ENCODE measurements at regions not wholly inside any gene's neighbourhood (a gene's known extent, or its start where the extent isn't known, plus 50 kb on each side); places are given as distances from the start of the nearest gene placed in this dataset.

GRCh38 chrX:33607042-33607595, 395.8 kb upstream of the DMD start:
- no peak for ATAC-seq
- H3K4me1 Mint-ChIP-seq (ENCODE audit: low read depth in 2 of 2), result no peaks in the 10 kb centered on the region
- H3K27me3 Mint-ChIP-seq, result no peaks in the 10 kb centered on the region
- peak; percentile 58 for DNase-seq (ENCODE audit: low spot score)
- no peak overlapping the region for H3K4me3 Mint-ChIP-seq
- H3K36me3 Mint-ChIP-seq, result no peaks in the 10 kb centered on the region
- no peak overlapping the region for H3K27ac Mint-ChIP-seq
- H3K9me3 Mint-ChIP-seq, result peaks cover 6% of the 10 kb centered on the region

- Mint-ChIP-seq H3K36me3 (no peaks in the 10 kb centered on the region), H3K9me3 (peaks cover 6% of the 10 kb centered on the region), H3K4me1 (ENCODE audit: low read depth in 2 of 2) (no peaks in the 10 kb centered on the region), H3K27me3 (no peaks in the 10 kb centered on the region), H3K4me3 (no peak overlapping the region), H3K27ac (no peak overlapping the region)
- DNase-seq (ENCODE audit: low spot score), result no peak
- no peak for ATAC-seq
These were observed 394.6 kb upstream of the DMD start for GRCh38 chrX:33605997-33606396.

- DNase-seq (ENCODE audit: low spot score) (no peak), ATAC-seq (no peak)
- H3K36me3 Mint-ChIP-seq, result no peaks in the 10 kb centered on the region
- H3K27me3 Mint-ChIP-seq, result no peaks in the 10 kb centered on the region
- no peak overlapping the region for H3K4me3 Mint-ChIP-seq
- no peaks in the 10 kb centered on the region for H3K4me1 Mint-ChIP-seq (ENCODE audit: low read depth in 2 of 2)
- no peaks in the 10 kb centered on the region for H3K9me3 Mint-ChIP-seq
- no peak overlapping the region for H3K27ac Mint-ChIP-seq
These were observed 381.0 kb upstream of the DMD start for GRCh38 chrX:33592396-33592795.

- Mint-ChIP-seq H3K27ac (no peak overlapping the region), H3K4me3 (no peak overlapping the region), H3K9me3 (peaks cover 5% of the 10 kb centered on the region), H3K27me3 (no peaks in the 10 kb centered on the region), H3K4me1 (ENCODE audit: low read depth in 2 of 2) (no peaks in the 10 kb centered on the region), H3K36me3 (no peaks in the 10 kb centered on the region)
- no peak for DNase-seq (ENCODE audit: low spot score)
- no peak for ATAC-seq
These were observed 378.0 kb upstream of the DMD start for GRCh38 chrX:33589316-33589715.

- H3K9me3 Mint-ChIP-seq, result peaks cover 2% of the 10 kb centered on the region
- no peak overlapping the region for H3K27ac Mint-ChIP-seq
- DNase-seq (ENCODE audit: low spot score), result no peak
These were observed 332.4 kb upstream of the DMD start for GRCh38 chrX:33543757-33544156.

More at GRCh38 chrX:33543757-33544156, 332.4 kb upstream of the DMD start:
- no peak for ATAC-seq
- Mint-ChIP-seq H3K4me3 (no peak overlapping the region), H3K36me3 (no peaks in the 10 kb centered on the region), H3K4me1 (ENCODE audit: low read depth in 2 of 2) (no peaks in the 10 kb centered on the region), H3K27me3 (no peaks in the 10 kb centered on the region)

All from natural killer cell treated with Interleukin-12 subunit alpha and Interleukin-12 subunit beta and Interleukin-15 and Interleukin-18, amount 100 ng/mL, for 72 hours (primary cell).